HepG2 (cell line): ENCODE measurements at regions not wholly inside any gene's neighbourhood (a gene's known extent, or its start where the extent isn't known, plus 50 kb on each side); places are given as distances from the start of the nearest gene placed in this dataset.

Source experiments
- ATAC-seq: fragments of 200-7000 bp; cut with Tn5 transposase; 3 replicates; pipeline ENCODE4 v1.9.1; 2020; ENCODE audit warnings: mild to moderate bottlenecking, moderate library complexity
- BruUV-seq: library from RNA; stranded (reverse); fragments of 400-500 nt; replicated peaks from 2 replicates; lab custom pipeline; 2021; lab: Mats Ljungman, UMichigan
- CTCF ChIA-PET: fragments of 300-600 bp; formaldehyde crosslinking; extraction: SDS; loops from one replicate; lab custom pipeline; 2021; ENCODE audit warnings: low total read pairs, inconsistent platforms, low intra/inter-chr PET ratio; lab: Yijun Ruan, JAX
- POLR2A ChIA-PET: fragments of 350-600 bp; sonication (Branson Sonifier 250); formaldehyde crosslinking; loops from one replicate; lab custom pipeline; 2020; ENCODE audit warnings: antibody characterized with exemption, inconsistent platforms; lab: Yijun Ruan, JAX
- DNase-seq: peaks from one replicate; pipeline ENCODE4 v3.0.0-alpha.2; 2015; ENCODE audit warnings: low spot score
- FAIRE-seq: peaks from 3 replicates; lab custom pipeline; 2011; peaks lifted over from hg19 to GRCh38; lab: Jason Lieb, UNC
- H2AFZ ChIP-seq: one replicate; pipeline ENCODE4 v1.6.1; 2011; ENCODE audit warnings: low read length, inconsistent platforms
- H3K27ac ChIP-seq: fragments of 300-600 bp; 3 replicates; pipeline ENCODE4 v1.8.0; 2011; ENCODE audit warnings: mixed run types, mild to moderate bottlenecking, mixed read lengths, low read length, inconsistent platforms; ENCODE audit not compliant: insufficient read depth; ENCODE audit errors: extremely low read length
- H3K27me3 ChIP-seq, 2 experiments: fragments of 200-600 bp in 1 of 2; 2 replicates in 1 of 2; 3 replicates in 1 of 2; pipeline versions ENCODE4 v1.6.0 to v1.8.0; 2011; ENCODE audit warnings: low read length in 2 of 2, mild to moderate bottlenecking in 2 of 2, moderate library complexity in 2 of 2, inconsistent platforms in 1 of 2; ENCODE audit not compliant: insufficient read depth in 2 of 2, control insufficient read depth in 1 of 2
- H3K36me3 ChIP-seq, 2 experiments: fragments of 200-600 bp in 1 of 2; replicated peaks in 1 of 2; 2 replicates in 1 of 2; 3 replicates in 1 of 2; pipeline versions ENCODE4 v1.5.1 to v1.8.0; 2011; ENCODE audit warnings: low read length in 2 of 2, inconsistent platforms in 1 of 2; ENCODE audit not compliant: insufficient read depth in 2 of 2, control insufficient read depth in 1 of 2
- H3K4me1 ChIP-seq: 2 replicates; pipeline ENCODE4 v1.5.1; 2012; ENCODE audit warnings: low read length, inconsistent platforms; ENCODE audit not compliant: insufficient read depth
- H3K4me2 ChIP-seq: 2 replicates; pipeline ENCODE4 v1.6.0; 2011; ENCODE audit warnings: low read depth, low read length, inconsistent platforms
- H3K4me3 ChIP-seq, 3 experiments: fragments of 200-600 bp in 1 of 3; sonication (generic), shearing (Covaris generic) in 1 of 3; replicated peaks in 1 of 3; 2 replicates each; pipeline ENCODE4 v1.5.1; 2011 to 2016; ENCODE audit warnings: low read length in 3 of 3, inconsistent platforms in 2 of 3, low read depth in 2 of 3, mild to moderate bottlenecking in 2 of 3, control low read depth in 1 of 3, mixed read lengths in 1 of 3; ENCODE audit not compliant: insufficient read depth in 1 of 3
- H3K79me2 ChIP-seq: one replicate; pipeline ENCODE4 v1.6.1; 2011; ENCODE audit warnings: low read length, inconsistent platforms; ENCODE audit not compliant: insufficient read depth
- H3K9ac ChIP-seq: 2 replicates; pipeline ENCODE4 v1.6.0; 2011; ENCODE audit warnings: mild to moderate bottlenecking, low read depth, low read length, inconsistent platforms; ENCODE audit not compliant: insufficient read depth
- H3K9me3 ChIP-seq: 2 replicates; pipeline ENCODE4 v1.5.1; 2012; ENCODE audit warnings: mild to moderate bottlenecking, low read length
- H4K20me1 ChIP-seq: 2 replicates; pipeline ENCODE4 v1.6.0; 2011; ENCODE audit warnings: inconsistent platforms, mild to moderate bottlenecking, low read length, moderate library complexity; ENCODE audit not compliant: insufficient read depth
- GABPA ChIP-seq, 2 experiments: IDR thresholded peaks; 2 replicates each; pipeline ENCODE4 v1.6.1; 2011 to 2016; ENCODE audit warnings: low read depth in 2 of 2, low read length in 1 of 2, missing biosample characterization in 1 of 2, missing genetic modification characterization in 1 of 2
- HDAC1 ChIP-seq: sonication (generic); formaldehyde crosslinking; IDR thresholded peaks from 2 replicates; pipeline ENCODE4 v1.5.1; 2020; ENCODE audit warnings: mild to moderate bottlenecking, missing genetic modification reagents
- JUND ChIP-seq: sonication (generic); formaldehyde crosslinking; IDR thresholded peaks from 2 replicates; pipeline ENCODE4 v1.8.0; 2022; ENCODE audit warnings: mild to moderate bottlenecking, missing genetic modification reagents
- MAF1 ChIP-seq: sonication (generic); formaldehyde crosslinking; IDR thresholded peaks from 2 replicates; pipeline ENCODE4 v1.5.0; 2020; ENCODE audit warnings: missing genetic modification reagents, borderline replicate concordance
- PHF21A ChIP-seq: sonication (generic); formaldehyde crosslinking; IDR thresholded peaks from 2 replicates; pipeline ENCODE4 v1.5.0; 2020; ENCODE audit warnings: mild to moderate bottlenecking, missing genetic modification reagents
- RFX1 ChIP-seq: fragments of 450-650 bp; IDR thresholded peaks from 2 replicates; pipeline ENCODE4 v1.6.1; 2017
- STAT5B ChIP-seq: sonication (generic); formaldehyde crosslinking; IDR thresholded peaks from 2 replicates; pipeline ENCODE4 v1.4.0; 2020; ENCODE audit warnings: missing genetic modification reagents
- TOE1 ChIP-seq: sonication (generic); formaldehyde crosslinking; IDR thresholded peaks from 2 replicates; pipeline ENCODE4 v1.4.0; 2020; ENCODE audit warnings: mild to moderate bottlenecking, missing genetic modification reagents
- ZBTB38 ChIP-seq: sonication (generic); formaldehyde crosslinking; IDR thresholded peaks from 2 replicates; pipeline ENCODE4 v1.5.1; 2020; ENCODE audit warnings: mild to moderate bottlenecking, missing genetic modification reagents
- ZNF350 ChIP-seq: sonication (generic); formaldehyde crosslinking; IDR thresholded peaks from 2 replicates; pipeline ENCODE4 v1.4.0; 2020; ENCODE audit warnings: mild to moderate bottlenecking, low read depth, missing genetic modification reagents, borderline replicate concordance
- ZNF569 ChIP-seq: sonication (generic); formaldehyde crosslinking; IDR thresholded peaks from 2 replicates; pipeline ENCODE4 v1.5.0; 2020; ENCODE audit warnings: mild to moderate bottlenecking, missing genetic modification reagents, moderate library complexity, borderline replicate concordance
- ZNF570 ChIP-seq: sonication (generic); formaldehyde crosslinking; IDR thresholded peaks from 2 replicates; pipeline ENCODE4 v1.4.0; 2020; ENCODE audit warnings: mild to moderate bottlenecking, missing genetic modification reagents, borderline replicate concordance
- ZNF781 ChIP-seq: sonication (generic); formaldehyde crosslinking; IDR thresholded peaks from 2 replicates; pipeline ENCODE4 v1.5.1; 2020; ENCODE audit warnings: borderline replicate concordance, mild to moderate bottlenecking, missing genetic modification reagents; ENCODE audit errors: not compliant biosample characterization
- ZNF878 ChIP-seq: sonication (generic); formaldehyde crosslinking; IDR thresholded peaks from 2 replicates; pipeline ENCODE4 v1.8.1; 2023; ENCODE audit warnings: mild to moderate bottlenecking, missing genetic modification reagents, moderate library complexity
- ZSCAN31 ChIP-seq: sonication (generic); formaldehyde crosslinking; IDR thresholded peaks from 2 replicates; pipeline ENCODE4 v1.5.0; 2020; ENCODE audit warnings: low read depth, mild to moderate bottlenecking, missing genetic modification reagents
- in situ Hi-C: cut with HindIII; loops from 2 replicates; pipeline ENCODE4 v1.10.0; 2017; ENCODE audit warnings: low pct_unique_long_range_greater_than_20kb; ENCODE audit not compliant: extremely low pct_ligation_motif_present
- intact Hi-C: fragments of 100-400 bp; cut with micrococcal nuclease; formaldehyde crosslinking; loops from one replicate; pipeline ENCODE4 v1.10.0; 2022; ENCODE audit not compliant: unreplicated experiment
- TF ChIP-seq, protein P1 (sequence below): sonication (generic); formaldehyde crosslinking; IDR thresholded peaks from 2 replicates; pipeline ENCODE4 v1.4.0; 2020; ENCODE audit warnings: missing genetic modification reagents, borderline replicate concordance
- TF ChIP-seq, protein P2 (sequence below): sonication (generic); formaldehyde crosslinking; IDR thresholded peaks from 2 replicates; pipeline ENCODE4 v1.5.0; 2020; ENCODE audit warnings: missing genetic modification reagents
- TF ChIP-seq, protein P3 (sequence below): sonication (generic); formaldehyde crosslinking; IDR thresholded peaks from 2 replicates; pipeline ENCODE4 v1.4.0; 2020; ENCODE audit warnings: low read depth, mild to moderate bottlenecking, missing genetic modification reagents
- TF ChIP-seq, protein P4 (sequence below): sonication (generic); formaldehyde crosslinking; IDR thresholded peaks from 2 replicates; pipeline ENCODE4 v1.5.0; 2020; ENCODE audit warnings: missing genetic modification reagents, mild to moderate bottlenecking, borderline replicate concordance
- TF ChIP-seq, protein P5 (sequence below): sonication (generic); formaldehyde crosslinking; IDR thresholded peaks from 2 replicates; pipeline ENCODE4 v1.4.0; 2020; ENCODE audit warnings: missing genetic modification reagents

DNA sequence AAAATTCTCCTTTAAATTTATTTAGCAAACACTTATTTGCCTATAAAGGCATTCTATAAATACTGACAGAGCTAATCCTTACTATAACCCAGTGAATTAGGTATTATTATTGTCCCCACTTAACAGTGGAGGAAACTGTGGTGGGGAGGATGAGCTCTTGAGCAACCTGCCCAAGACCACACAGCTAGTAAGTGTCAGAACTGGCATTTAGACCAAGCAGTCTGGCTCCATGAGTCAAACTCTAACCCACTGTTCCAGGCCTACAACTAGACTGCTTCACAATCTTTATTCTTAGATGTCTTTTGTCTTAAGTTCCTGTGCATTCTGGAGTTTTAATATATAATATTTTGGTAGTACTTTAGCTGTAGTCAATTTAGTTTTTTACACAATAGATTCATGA lies 530.8 kb downstream of the BCKDHB start:
- no peaks in the 10 kb centered on the region for H3K27me3 ChIP-seq
- H3K9ac ChIP-seq, result no peak overlapping the region
- H3K79me2 ChIP-seq, result no peaks in the 10 kb centered on the region
- in situ Hi-C loops (no loop called here), intact Hi-C loops (no loop called here)
- no peak overlapping the region for H3K4me3 ChIP-seq
- ATAC-seq, result no peak
- CTCF ChIA-PET, result no interaction called here
- H4K20me1 ChIP-seq, result no peaks in the 10 kb centered on the region
- H3K9me3 ChIP-seq, result no peaks in the 10 kb centered on the region
- no TSS peak for BruUV-seq
- TF ChIP-seq, protein P1, sequence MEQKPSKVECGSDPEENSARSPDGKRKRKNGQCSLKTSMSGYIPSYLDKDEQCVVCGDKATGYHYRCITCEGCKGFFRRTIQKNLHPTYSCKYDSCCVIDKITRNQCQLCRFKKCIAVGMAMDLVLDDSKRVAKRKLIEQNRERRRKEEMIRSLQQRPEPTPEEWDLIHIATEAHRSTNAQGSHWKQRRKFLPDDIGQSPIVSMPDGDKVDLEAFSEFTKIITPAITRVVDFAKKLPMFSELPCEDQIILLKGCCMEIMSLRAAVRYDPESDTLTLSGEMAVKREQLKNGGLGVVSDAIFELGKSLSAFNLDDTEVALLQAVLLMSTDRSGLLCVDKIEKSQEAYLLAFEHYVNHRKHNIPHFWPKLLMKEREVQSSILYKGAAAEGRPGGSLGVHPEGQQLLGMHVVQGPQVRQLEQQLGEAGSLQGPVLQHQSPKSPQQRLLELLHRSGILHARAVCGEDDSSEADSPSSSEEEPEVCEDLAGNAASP (CRISPR knock-in tag), result no peak
- no peak for TF ChIP-seq JUND (CRISPR knock-in tag)
- TF ChIP-seq, protein P2, sequence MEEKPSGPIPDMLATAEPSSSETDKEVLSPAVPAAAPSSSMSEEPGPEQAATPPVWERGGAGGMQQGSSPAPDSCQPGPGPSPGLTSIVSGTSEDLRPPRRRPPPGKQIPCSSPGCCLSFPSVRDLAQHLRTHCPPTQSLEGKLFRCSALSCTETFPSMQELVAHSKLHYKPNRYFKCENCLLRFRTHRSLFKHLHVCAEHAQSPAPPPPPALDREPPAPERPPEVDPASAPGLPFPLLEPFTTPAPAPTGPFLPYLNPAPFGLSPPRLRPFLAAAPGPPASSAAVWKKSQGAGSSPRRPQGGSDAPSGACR (CRISPR knock-in tag), result no peak
- TF ChIP-seq ZBTB38 (CRISPR knock-in tag), result no peak
- TF ChIP-seq MAF1, result no peak
- no peak for TF ChIP-seq TOE1
- TF ChIP-seq GABPA (IDR thresholded peaks at IDR 0.05; ENCODE audit: low read depth, low read length), result no peak
- TF ChIP-seq GABPA (CRISPR knock-in tag; IDR thresholded peaks at IDR 0.05; ENCODE audit: low read depth), result no peak
- TF ChIP-seq, protein P3, sequence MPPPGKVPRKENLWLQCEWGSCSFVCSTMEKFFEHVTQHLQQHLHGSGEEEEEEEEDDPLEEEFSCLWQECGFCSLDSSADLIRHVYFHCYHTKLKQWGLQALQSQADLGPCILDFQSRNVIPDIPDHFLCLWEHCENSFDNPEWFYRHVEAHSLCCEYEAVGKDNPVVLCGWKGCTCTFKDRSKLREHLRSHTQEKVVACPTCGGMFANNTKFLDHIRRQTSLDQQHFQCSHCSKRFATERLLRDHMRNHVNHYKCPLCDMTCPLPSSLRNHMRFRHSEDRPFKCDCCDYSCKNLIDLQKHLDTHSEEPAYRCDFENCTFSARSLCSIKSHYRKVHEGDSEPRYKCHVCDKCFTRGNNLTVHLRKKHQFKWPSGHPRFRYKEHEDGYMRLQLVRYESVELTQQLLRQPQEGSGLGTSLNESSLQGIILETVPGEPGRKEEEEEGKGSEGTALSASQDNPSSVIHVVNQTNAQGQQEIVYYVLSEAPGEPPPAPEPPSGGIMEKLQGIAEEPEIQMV, result no peak
- TF ChIP-seq RFX1, result no peak
- no peak for TF ChIP-seq ZNF570 (CRISPR knock-in tag)
- no peak for TF ChIP-seq ZSCAN31 (CRISPR knock-in tag)
- TF ChIP-seq PHF21A (CRISPR knock-in tag), result no peak
- no peak for TF ChIP-seq STAT5B (CRISPR knock-in tag)
- TF ChIP-seq ZNF781 (CRISPR knock-in tag), result no peak
- TF ChIP-seq, protein P4, sequence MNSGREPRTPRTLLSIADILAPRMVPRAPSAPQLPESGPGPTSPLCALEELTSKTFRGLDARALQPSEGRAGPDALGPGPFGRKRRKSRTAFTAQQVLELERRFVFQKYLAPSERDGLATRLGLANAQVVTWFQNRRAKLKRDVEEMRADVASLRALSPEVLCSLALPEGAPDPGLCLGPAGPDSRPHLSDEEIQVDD (CRISPR knock-in tag), result no peak
- no peak for TF ChIP-seq ZNF569 (CRISPR knock-in tag)
- TF ChIP-seq HDAC1 (CRISPR knock-in tag), result no peak
- no peak for TF ChIP-seq ZNF878
- TF ChIP-seq, protein P5, sequence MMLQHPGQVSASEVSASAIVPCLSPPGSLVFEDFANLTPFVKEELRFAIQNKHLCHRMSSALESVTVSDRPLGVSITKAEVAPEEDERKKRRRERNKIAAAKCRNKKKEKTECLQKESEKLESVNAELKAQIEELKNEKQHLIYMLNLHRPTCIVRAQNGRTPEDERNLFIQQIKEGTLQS (CRISPR knock-in tag), result no peak
- no peak for TF ChIP-seq ZNF350
- TF ChIP-seq, all 625 proteins: peak for 0
- Histone ChIP-seq H3K4me2 (no peak overlapping the region), H3K36me3 (no peaks in the 10 kb centered on the region), H3K27ac (no peak overlapping the region), H2AFZ (no peak overlapping the region), H3K4me1 (no peaks in the 10 kb centered on the region)
- FAIRE-seq (no peak), DNase-seq (no peak)
- POLR2A ChIA-PET, result no interaction called here
